ENCODE measurements at regions not wholly inside any gene's neighbourhood (a gene's known extent, or its start where the extent isn't known, plus 50 kb on each side); places are given as distances from the start of the nearest gene placed in this dataset.

GRCh38 chr9:99486684-99487083, 264.6 kb downstream of the SEC61B start:
- Histone ChIP-seq H3K4me3 (no peak overlapping the region), H3K9me2 (ENCODE audit: insufficient read depth) (no peaks in the 10 kb centered on the region), H3K4me2 (ENCODE audit: unreplicated experiment) (no peak overlapping the region), H3F3A (ENCODE audit: insufficient read depth) (peaks cover 16% of the 10 kb centered on the region), H3K79me2 (ENCODE audit: insufficient read depth) (no peaks in the 10 kb centered on the region), H3K27ac (no peak overlapping the region), H3K36me3 (ENCODE audit: low read depth) (no peaks in the 10 kb centered on the region), H4K20me1 (ENCODE audit: insufficient read depth) (no peaks in the 10 kb centered on the region), H3K27me3 (replicated peaks; ENCODE audit: insufficient read depth) (no peaks in the 10 kb centered on the region), H3K9me3 (ENCODE audit: low read depth) (no peaks in the 10 kb centered on the region), H3K9ac (no peak overlapping the region), H2AFZ (no peak overlapping the region), H3K4me1 (ENCODE audit: insufficient read depth) (peaks cover 22% of the 10 kb centered on the region)
- TF ChIP-seq EZH2phosphoT487 (IDR thresholded peaks at IDR 0.05; ENCODE audit: insufficient read depth, low read depth) (no peak), EZH2 (IDR thresholded peaks at IDR 0.05; ENCODE audit: insufficient read depth, poor library complexity, severe bottlenecking) (no peak)
- in situ Hi-C loops (cut with MboI), result no loop called here
- no peak for DNase-seq

- DNase-seq, result no peak
- H3K9me3 ChIP-seq (ENCODE audit: low read depth), result no peaks in the 10 kb centered on the region
- H3F3A ChIP-seq (ENCODE audit: insufficient read depth), result peaks cover 16% of the 10 kb centered on the region
- H3K27ac ChIP-seq, result no peak overlapping the region
- in situ Hi-C loops (cut with MboI), result no loop called here
- H4K20me1 ChIP-seq (ENCODE audit: insufficient read depth), result no peaks in the 10 kb centered on the region
- no peaks in the 10 kb centered on the region for H3K9me2 ChIP-seq (ENCODE audit: insufficient read depth)
- no peaks in the 10 kb centered on the region for H3K79me2 ChIP-seq (ENCODE audit: insufficient read depth)
- no peak for TF ChIP-seq EZH2phosphoT487 (IDR thresholded peaks at IDR 0.05; ENCODE audit: insufficient read depth, low read depth)
- no peak for TF ChIP-seq EZH2 (IDR thresholded peaks at IDR 0.05; ENCODE audit: insufficient read depth, poor library complexity, severe bottlenecking)
- no peaks in the 10 kb centered on the region for H3K27me3 ChIP-seq (replicated peaks; ENCODE audit: insufficient read depth)
- no peak overlapping the region for H2AFZ ChIP-seq
- 72 to 75% methylated on average over 7 of the region's 7 CpGs for WGBS, 2 experiments (ENCODE audit: low coverage in 1 of 2, low lambda C conversion rate in 2 of 2, missing lambda C conversion rate in 2 of 2)
- H3K9ac ChIP-seq, result no peak overlapping the region
- no peak overlapping the region for H3K4me3 ChIP-seq
- peak overlapping the region; percentile 18 for H3K4me2 ChIP-seq (ENCODE audit: unreplicated experiment)
- peaks cover 22% of the 10 kb centered on the region for H3K4me1 ChIP-seq (ENCODE audit: insufficient read depth)
- H3K36me3 ChIP-seq (ENCODE audit: low read depth), result no peaks in the 10 kb centered on the region
These were observed 266.3 kb downstream of the SEC61B start for GRCh38 chr9:99488131-99489059.

GRCh38 chr9:99489060-99489413, 267.0 kb downstream of the SEC61B start:
- H3K27ac ChIP-seq, result no peak overlapping the region

GRCh38 chr9:99490729-99491128, 268.6 kb downstream of the SEC61B start:
- Histone ChIP-seq H3K4me3 (no peak overlapping the region), H3K9me3 (ENCODE audit: low read depth) (no peaks in the 10 kb centered on the region), H3K4me1 (ENCODE audit: insufficient read depth) (peaks cover 16% of the 10 kb centered on the region), H3K27ac (no peak overlapping the region), H2AFZ (no peak overlapping the region), H3K9me2 (ENCODE audit: insufficient read depth) (no peaks in the 10 kb centered on the region), H3K27me3 (replicated peaks; ENCODE audit: insufficient read depth) (no peaks in the 10 kb centered on the region), H3K36me3 (ENCODE audit: low read depth) (no peaks in the 10 kb centered on the region), H3K4me2 (ENCODE audit: unreplicated experiment) (peak overlapping the region; percentile 16), H3K9ac (no peak overlapping the region), H3K79me2 (ENCODE audit: insufficient read depth) (no peaks in the 10 kb centered on the region), H3F3A (ENCODE audit: insufficient read depth) (peaks cover 11% of the 10 kb centered on the region), H4K20me1 (ENCODE audit: insufficient read depth) (no peaks in the 10 kb centered on the region)
- 41 to 48% methylated on average over 3 of the region's 3 CpGs for WGBS, 2 experiments (ENCODE audit: low coverage in 1 of 2, low lambda C conversion rate in 2 of 2, missing lambda C conversion rate in 2 of 2)
- in situ Hi-C loops (cut with MboI), result no loop called here
- peak; percentile 65 for DNase-seq
- TF ChIP-seq EZH2 (IDR thresholded peaks at IDR 0.05; ENCODE audit: insufficient read depth, poor library complexity, severe bottlenecking), result no peak
- no peak for TF ChIP-seq EZH2phosphoT487 (IDR thresholded peaks at IDR 0.05; ENCODE audit: insufficient read depth, low read depth)

More at GRCh38 chr9:99489060-99489413, 267.0 kb downstream of the SEC61B start:
- Histone ChIP-seq H3K4me1 (ENCODE audit: insufficient read depth) (peaks cover 22% of the 10 kb centered on the region), H3F3A (ENCODE audit: insufficient read depth) (peaks cover 16% of the 10 kb centered on the region), H3K27me3 (replicated peaks; ENCODE audit: insufficient read depth) (no peaks in the 10 kb centered on the region), H3K36me3 (ENCODE audit: low read depth) (no peaks in the 10 kb centered on the region), H3K4me2 (ENCODE audit: unreplicated experiment) (peak overlapping the region; percentile 18), H3K79me2 (ENCODE audit: insufficient read depth) (no peaks in the 10 kb centered on the region), H3K4me3 (no peak overlapping the region), H3K9ac (no peak overlapping the region), H3K9me3 (ENCODE audit: low read depth) (no peaks in the 10 kb centered on the region), H4K20me1 (ENCODE audit: insufficient read depth) (no peaks in the 10 kb centered on the region), H2AFZ (no peak overlapping the region), H3K9me2 (ENCODE audit: insufficient read depth) (no peaks in the 10 kb centered on the region)
- in situ Hi-C loops (cut with MboI), result no loop called here
- no peak for TF ChIP-seq EZH2phosphoT487 (IDR thresholded peaks at IDR 0.05; ENCODE audit: insufficient read depth, low read depth)
- no peak for TF ChIP-seq EZH2 (IDR thresholded peaks at IDR 0.05; ENCODE audit: insufficient read depth, poor library complexity, severe bottlenecking)
- peak; percentile 83 for DNase-seq
